ENCODE measurements at regions not wholly inside any gene's neighbourhood (a gene's known extent, or its start where the extent isn't known, plus 50 kb on each side); places are given as distances from the start of the nearest gene placed in this dataset.
"Not testable (repeated sequence)": the region's sequence is repeated elsewhere in the genome, so short reads cannot be mapped to it uniquely, and the experiment has no call there.

DNA sequence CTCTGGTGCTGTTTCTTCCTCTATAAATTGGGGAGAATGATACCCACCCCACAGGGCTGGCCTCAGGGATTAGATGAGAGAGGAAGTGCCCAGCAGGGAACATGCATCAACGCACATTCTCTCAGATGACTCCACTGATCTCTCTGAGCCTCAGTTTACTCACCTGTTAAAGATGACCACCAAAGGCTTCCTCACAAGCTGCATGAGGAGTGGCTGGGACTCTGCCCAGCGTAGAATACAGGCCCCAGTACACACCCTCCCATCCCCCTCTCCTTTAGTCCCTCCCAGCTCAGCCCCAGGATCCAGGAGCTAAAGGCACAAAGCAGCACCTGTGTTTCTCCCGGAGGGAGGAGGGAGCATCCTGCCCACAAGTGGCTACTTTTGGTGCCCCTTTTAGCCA, 76.7 kb downstream of the OR11H1 start:
- not testable (repeated sequence) for H2AFZ ChIP-seq (ENCODE audit: low read length); H3K79me1 ChIP-seq (ENCODE audit: low read depth, low read length); H3K18ac ChIP-seq (ENCODE audit: low read length); H3K9ac ChIP-seq (ENCODE audit: low read depth, low read length, poor library complexity); H3K27me3 ChIP-seq (ENCODE audit: control insufficient read depth in 3 of 3, insufficient read depth in 3 of 3, low read depth in 1 of 3, low read length in 3 of 3); DNase-seq (ENCODE audit: low spot score); H3K9me3 ChIP-seq (replicated peaks in 1 of 2; ENCODE audit: control insufficient read depth in 2 of 2, insufficient read depth in 1 of 2, low read depth in 1 of 2, low read length in 2 of 2); H2BK12ac ChIP-seq (ENCODE audit: low read length); H3K36me3 ChIP-seq (replicated peaks in 1 of 2; ENCODE audit: control insufficient read depth in 2 of 2, insufficient read depth in 2 of 2, low read length in 2 of 2); H2BK15ac ChIP-seq (ENCODE audit: low read length); H3K4ac ChIP-seq (ENCODE audit: low read length); H2BK120ac ChIP-seq (ENCODE audit: low read depth, low read length); H3K4me3 ChIP-seq (ENCODE audit: low read length in 2 of 2); H3K14ac ChIP-seq (ENCODE audit: low read length); H3K4me1 ChIP-seq (ENCODE audit: control insufficient read depth in 2 of 2, insufficient read depth in 1 of 2, low read depth in 1 of 2, low read length in 2 of 2); H2AK5ac ChIP-seq (ENCODE audit: low read depth, low read length); H3K27ac ChIP-seq (replicated peaks; ENCODE audit: low read length); H3K23ac ChIP-seq (ENCODE audit: low read depth, low read length, poor library complexity); H4K91ac ChIP-seq (ENCODE audit: low read depth, low read length, poor library complexity); H2BK5ac ChIP-seq (ENCODE audit: low read length); H3K4me2 ChIP-seq (ENCODE audit: insufficient read depth, low read length, poor library complexity, severe bottlenecking); H4K8ac ChIP-seq (ENCODE audit: low read depth, low read length)
- WGBS, 2 donors (ENCODE audit: extremely low coverage in 2 of 2, insufficient read length in 2 of 2, insufficient replicate concordance in 1 of 2) = no CpG with 5 or more reads among the region's 3 CpGs

- not testable (repeated sequence) for H3K4ac ChIP-seq (ENCODE audit: low read length); H2BK15ac ChIP-seq (ENCODE audit: low read length); H2BK12ac ChIP-seq (ENCODE audit: low read length); H3K36me3 ChIP-seq (replicated peaks in 1 of 2; ENCODE audit: control insufficient read depth in 2 of 2, insufficient read depth in 2 of 2, low read length in 2 of 2); H3K23ac ChIP-seq (ENCODE audit: low read depth, low read length, poor library complexity); H2AFZ ChIP-seq (ENCODE audit: low read length); H3K27me3 ChIP-seq (ENCODE audit: control insufficient read depth in 3 of 3, insufficient read depth in 3 of 3, low read depth in 1 of 3, low read length in 3 of 3); H3K27ac ChIP-seq (replicated peaks; ENCODE audit: low read length); H2BK120ac ChIP-seq (ENCODE audit: low read depth, low read length); H2AK5ac ChIP-seq (ENCODE audit: low read depth, low read length); H4K8ac ChIP-seq (ENCODE audit: low read depth, low read length); H3K4me2 ChIP-seq (ENCODE audit: insufficient read depth, low read length, poor library complexity, severe bottlenecking); DNase-seq (ENCODE audit: low spot score); H3K9me3 ChIP-seq (replicated peaks in 1 of 2; ENCODE audit: control insufficient read depth in 2 of 2, insufficient read depth in 1 of 2, low read depth in 1 of 2, low read length in 2 of 2); H3K4me1 ChIP-seq (ENCODE audit: control insufficient read depth in 2 of 2, insufficient read depth in 1 of 2, low read depth in 1 of 2, low read length in 2 of 2); H2BK5ac ChIP-seq (ENCODE audit: low read length); H3K14ac ChIP-seq (ENCODE audit: low read length); H3K18ac ChIP-seq (ENCODE audit: low read length); H4K91ac ChIP-seq (ENCODE audit: low read depth, low read length, poor library complexity); H3K79me1 ChIP-seq (ENCODE audit: low read depth, low read length); H3K4me3 ChIP-seq (ENCODE audit: low read length in 2 of 2)
- peak overlapping the region; percentile 44 for H3K9ac ChIP-seq (ENCODE audit: low read depth, low read length, poor library complexity)
- no CpG with 5 or more reads among the region's 12 CpGs for WGBS, 2 donors (ENCODE audit: extremely low coverage in 2 of 2, insufficient read length in 2 of 2, insufficient replicate concordance in 1 of 2)
Measured at GRCh38 chr22:15612906-15613305, 76.9 kb upstream of the POTEH start.

GRCh38 chr22:15615136-15615535, 74.7 kb upstream of the POTEH start:
- H2BK12ac ChIP-seq (ENCODE audit: low read length); H3K14ac ChIP-seq (ENCODE audit: low read length); H3K9ac ChIP-seq (ENCODE audit: low read depth, low read length, poor library complexity); H3K4me2 ChIP-seq (ENCODE audit: insufficient read depth, low read length, poor library complexity, severe bottlenecking); H3K4me1 ChIP-seq (ENCODE audit: control insufficient read depth in 2 of 2, insufficient read depth in 1 of 2, low read depth in 1 of 2, low read length in 2 of 2); H2BK120ac ChIP-seq (ENCODE audit: low read depth, low read length); H2BK15ac ChIP-seq (ENCODE audit: low read length); H4K8ac ChIP-seq (ENCODE audit: low read depth, low read length); H3K4me3 ChIP-seq (ENCODE audit: low read length in 2 of 2); H3K27ac ChIP-seq (replicated peaks; ENCODE audit: low read length); H2AFZ ChIP-seq (ENCODE audit: low read length); H2AK5ac ChIP-seq (ENCODE audit: low read depth, low read length); H2BK5ac ChIP-seq (ENCODE audit: low read length); H3K23ac ChIP-seq (ENCODE audit: low read depth, low read length, poor library complexity); H3K4ac ChIP-seq (ENCODE audit: low read length); H3K79me1 ChIP-seq (ENCODE audit: low read depth, low read length); H3K9me3 ChIP-seq (replicated peaks in 1 of 2; ENCODE audit: control insufficient read depth in 2 of 2, insufficient read depth in 1 of 2, low read depth in 1 of 2, low read length in 2 of 2); H3K18ac ChIP-seq (ENCODE audit: low read length); DNase-seq (ENCODE audit: low spot score); H3K36me3 ChIP-seq (replicated peaks in 1 of 2; ENCODE audit: control insufficient read depth in 2 of 2, insufficient read depth in 2 of 2, low read length in 2 of 2); H3K27me3 ChIP-seq (ENCODE audit: control insufficient read depth in 3 of 3, insufficient read depth in 3 of 3, low read depth in 1 of 3, low read length in 3 of 3); H4K91ac ChIP-seq (ENCODE audit: low read depth, low read length, poor library complexity): not testable (repeated sequence)
- no CpG with 5 or more reads among the region's 9 CpGs for WGBS, 2 donors (ENCODE audit: extremely low coverage in 2 of 2, insufficient read length in 2 of 2, insufficient replicate concordance in 1 of 2)

DNA sequence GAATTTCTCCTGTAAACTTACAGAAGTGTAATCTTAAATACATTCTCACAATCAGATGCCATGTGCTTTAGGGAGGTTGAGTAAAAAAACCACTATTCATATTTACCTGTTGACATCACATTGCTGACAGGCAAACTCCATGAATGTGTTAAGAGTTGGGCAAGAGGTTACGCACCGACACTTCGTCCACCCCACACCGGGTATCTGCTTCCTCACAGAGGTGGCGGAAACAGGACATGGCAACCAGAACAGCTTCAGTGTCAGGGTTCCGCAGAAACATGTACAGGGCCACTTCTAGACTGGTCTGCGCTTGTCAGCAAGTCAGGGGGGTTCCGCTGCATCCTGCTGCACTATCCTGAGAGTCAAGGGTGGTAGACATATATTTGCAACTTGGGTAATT, 61.6 kb upstream of the POTEH start:
- H3K4ac ChIP-seq (ENCODE audit: low read length); H2BK120ac ChIP-seq (ENCODE audit: low read depth, low read length); H3K14ac ChIP-seq (ENCODE audit: low read length); H3K79me1 ChIP-seq (ENCODE audit: low read depth, low read length); H3K4me3 ChIP-seq (ENCODE audit: low read length in 2 of 2); H3K27ac ChIP-seq (replicated peaks; ENCODE audit: low read length); H3K27me3 ChIP-seq (ENCODE audit: control insufficient read depth in 3 of 3, insufficient read depth in 3 of 3, low read depth in 1 of 3, low read length in 3 of 3); H3K9ac ChIP-seq (ENCODE audit: low read depth, low read length, poor library complexity); H4K8ac ChIP-seq (ENCODE audit: low read depth, low read length); H2BK12ac ChIP-seq (ENCODE audit: low read length); H4K91ac ChIP-seq (ENCODE audit: low read depth, low read length, poor library complexity); DNase-seq (ENCODE audit: low spot score); H2AK5ac ChIP-seq (ENCODE audit: low read depth, low read length); H3K9me3 ChIP-seq (replicated peaks in 1 of 2; ENCODE audit: control insufficient read depth in 2 of 2, insufficient read depth in 1 of 2, low read depth in 1 of 2, low read length in 2 of 2); H2BK15ac ChIP-seq (ENCODE audit: low read length); H3K18ac ChIP-seq (ENCODE audit: low read length); H3K36me3 ChIP-seq (replicated peaks in 1 of 2; ENCODE audit: control insufficient read depth in 2 of 2, insufficient read depth in 2 of 2, low read length in 2 of 2); H2AFZ ChIP-seq (ENCODE audit: low read length); H2BK5ac ChIP-seq (ENCODE audit: low read length); H3K4me1 ChIP-seq (ENCODE audit: control insufficient read depth in 2 of 2, insufficient read depth in 1 of 2, low read depth in 1 of 2, low read length in 2 of 2); H3K4me2 ChIP-seq (ENCODE audit: insufficient read depth, low read length, poor library complexity, severe bottlenecking); H3K23ac ChIP-seq (ENCODE audit: low read depth, low read length, poor library complexity): not testable (repeated sequence)
- WGBS, 2 donors (ENCODE audit: extremely low coverage in 2 of 2, insufficient read length in 2 of 2, insufficient replicate concordance in 1 of 2) = no CpG with 5 or more reads among the region's 8 CpGs
